Activated T-cell treated with anti-CD3 and anti-CD28 coated beads for 4 hours (primary cell): ENCODE measurements at regions not wholly inside any gene's neighbourhood (a gene's known extent, or its start where the extent isn't known, plus 50 kb on each side); places are given as distances from the start of the nearest gene placed in this dataset.

Experiments
- DNase-seq: peaks from one replicate; pipeline ENCODE4 v3.0.0-alpha.2; 2020

DNA sequence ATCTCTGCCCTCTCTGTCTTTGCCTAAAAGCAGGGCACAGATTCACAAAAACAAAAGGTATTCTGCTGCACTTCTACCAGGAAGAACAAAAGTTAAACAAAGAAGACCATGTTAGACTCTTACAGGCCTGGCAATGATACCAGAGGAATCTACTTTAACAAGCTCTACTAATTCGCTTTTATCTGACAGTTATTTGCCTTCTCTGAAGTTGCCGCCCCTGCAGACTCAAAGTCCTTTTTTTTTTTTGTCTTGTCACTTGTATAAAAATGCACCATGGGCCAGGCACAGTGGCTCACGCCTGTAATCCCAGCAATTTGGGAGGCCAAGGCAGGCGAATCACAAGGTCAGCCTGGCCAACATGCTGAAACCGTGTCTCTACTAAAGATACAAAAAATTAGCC, 176.5 kb upstream of the UBL3 start:
- no peak for DNase-seq

DNA sequence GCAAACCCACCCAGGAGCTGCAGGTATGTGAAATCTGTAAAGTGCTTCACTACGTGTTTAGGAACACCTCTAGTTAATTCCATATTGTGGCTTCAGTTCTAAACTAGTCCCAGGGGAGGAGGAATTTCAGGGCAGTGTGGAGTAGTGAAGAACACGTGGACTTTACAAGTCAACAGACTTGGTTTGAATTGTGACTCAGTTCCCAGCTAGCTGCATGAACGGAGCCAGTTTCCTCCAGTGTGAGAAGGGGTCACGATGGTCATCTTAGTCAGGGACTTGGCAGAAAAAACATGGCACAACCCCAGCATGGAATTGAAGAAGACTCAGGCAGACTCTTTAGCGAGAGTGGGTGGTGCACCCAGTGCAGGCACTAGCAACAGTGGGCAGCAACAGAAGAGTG, 175.7 kb upstream of the UBL3 start:
- no peak for DNase-seq

DNA sequence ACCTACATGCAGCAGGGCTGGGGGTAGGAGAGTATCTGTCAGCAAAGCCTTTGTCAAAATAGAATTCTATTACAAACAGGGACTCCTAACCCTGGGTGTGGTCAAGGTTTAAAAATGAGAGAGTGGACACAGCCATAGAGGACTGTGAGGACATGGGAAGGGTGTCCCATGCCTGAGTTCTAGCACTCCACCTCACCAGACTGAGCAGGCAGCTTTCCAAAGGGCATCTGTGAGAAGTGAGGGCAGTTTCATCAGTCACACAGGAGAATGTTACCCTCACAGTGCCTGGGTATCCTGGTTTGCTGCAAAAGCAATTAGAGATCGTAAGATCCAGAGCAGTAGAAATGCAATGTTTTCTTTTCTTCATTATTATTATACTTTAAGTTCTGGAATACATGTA, 174.9 kb upstream of the UBL3 start:
- DNase-seq: no peak

DNA sequence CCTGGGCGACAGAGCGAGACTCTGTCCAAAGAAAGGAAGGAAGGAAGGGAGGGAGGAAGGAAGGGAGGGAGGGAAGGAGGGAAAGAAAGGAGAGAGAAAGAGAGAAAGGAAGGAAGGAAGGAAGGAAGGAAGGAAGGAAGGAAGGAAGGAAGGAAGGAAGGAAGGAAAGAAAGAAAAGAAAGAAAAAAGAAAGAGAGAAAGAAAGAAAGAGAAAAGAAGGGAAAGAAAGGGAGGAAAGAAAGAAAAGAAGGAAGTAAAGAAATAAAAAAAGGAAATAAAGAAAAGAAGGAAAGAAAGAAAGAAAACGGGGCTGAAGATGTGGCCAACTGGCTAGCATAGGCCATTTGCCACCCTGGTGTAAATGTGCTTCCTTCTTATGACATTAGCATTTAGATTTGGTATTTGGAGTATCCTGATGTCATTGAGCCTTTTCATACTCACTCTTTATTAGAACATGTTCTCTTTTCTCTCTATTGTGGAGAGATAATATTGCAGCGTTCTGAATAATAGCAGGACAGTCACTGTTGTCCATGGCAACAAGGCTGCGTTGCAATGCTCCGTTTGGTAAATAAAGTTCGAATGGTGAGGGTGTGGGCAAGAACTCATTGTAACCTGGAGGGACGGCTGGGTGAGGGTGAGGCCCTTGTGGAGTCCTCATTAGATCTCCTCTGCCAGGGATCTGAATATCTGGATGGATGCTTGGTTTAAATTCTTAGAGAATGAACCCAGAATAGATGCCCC, 173.9 kb upstream of the UBL3 start:
- DNase-seq: no peak

DNA sequence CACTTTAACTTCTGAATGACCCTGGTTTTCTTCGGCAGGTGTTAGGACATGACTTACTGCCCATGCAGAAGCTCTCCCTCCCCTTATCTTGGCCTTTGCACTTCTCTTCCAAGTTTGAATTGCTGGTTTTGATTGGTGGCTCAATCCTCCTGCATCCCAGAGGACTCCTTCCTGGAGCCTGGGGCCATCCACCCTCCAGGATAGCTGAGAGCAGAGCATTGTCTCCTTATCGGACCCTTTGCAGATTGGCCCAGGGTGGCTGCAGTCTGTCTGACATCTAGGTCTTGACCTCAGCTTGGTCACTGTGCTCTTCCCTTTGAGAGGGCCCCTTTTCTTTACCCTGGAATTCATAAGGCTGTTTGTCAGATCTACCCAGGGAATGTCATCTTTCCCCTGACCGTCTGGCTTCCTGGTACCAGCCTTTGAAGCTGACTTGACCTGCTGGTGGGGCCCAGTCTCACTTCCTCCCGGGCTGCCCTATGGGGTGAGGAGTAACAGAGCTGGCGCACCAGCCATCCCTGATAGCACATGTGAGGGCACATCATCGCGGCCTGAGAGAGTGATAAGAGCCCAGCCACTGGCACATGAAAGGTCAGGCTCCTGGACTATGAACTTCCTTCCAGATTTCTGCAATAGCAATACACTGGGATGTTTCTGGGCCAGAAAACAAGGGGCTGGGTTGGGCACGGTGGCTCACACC, 172.9 kb upstream of the UBL3 start:
- DNase-seq: no peak

DNA sequence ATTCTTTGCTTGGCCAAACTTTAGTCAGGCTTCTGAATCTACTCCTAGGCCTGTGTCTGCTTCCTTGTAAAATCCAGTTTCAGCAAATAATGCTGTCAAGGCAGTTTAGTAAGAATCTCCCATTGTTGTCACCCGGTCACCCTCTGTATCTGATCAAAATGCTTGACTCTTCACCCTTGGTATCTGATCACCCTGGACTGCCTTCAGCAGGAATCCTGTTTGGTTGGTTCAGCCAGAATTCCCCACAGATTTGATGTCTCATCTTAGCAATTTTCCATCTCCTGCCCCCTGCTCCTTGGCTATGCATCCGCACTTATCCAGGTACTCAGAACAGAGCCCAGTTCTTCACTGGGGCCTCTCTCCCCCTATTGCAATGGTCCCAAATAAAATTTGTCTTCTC, 172.4 kb upstream of the UBL3 start:
- no peak for DNase-seq

DNA sequence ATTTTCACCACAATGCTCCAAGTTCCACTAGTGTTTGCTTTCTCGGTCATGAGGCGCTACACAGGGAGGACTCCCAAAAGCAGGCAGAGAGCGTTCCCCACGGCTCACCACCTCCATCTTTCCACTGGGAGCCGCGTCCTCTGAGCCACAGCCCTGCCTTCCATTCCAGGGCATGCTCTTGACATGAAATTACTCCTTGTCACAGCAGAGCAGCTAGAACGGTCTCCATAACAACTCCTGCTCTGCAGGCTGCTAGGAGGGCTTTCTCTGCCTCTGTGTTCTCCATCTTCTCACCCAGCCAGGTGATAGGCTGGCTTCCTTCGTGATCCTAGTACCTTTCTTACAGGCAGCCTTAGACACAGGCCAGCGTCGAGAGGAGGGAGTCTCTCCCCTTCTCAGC, 171.8 kb upstream of the UBL3 start:
- no peak for DNase-seq

DNA sequence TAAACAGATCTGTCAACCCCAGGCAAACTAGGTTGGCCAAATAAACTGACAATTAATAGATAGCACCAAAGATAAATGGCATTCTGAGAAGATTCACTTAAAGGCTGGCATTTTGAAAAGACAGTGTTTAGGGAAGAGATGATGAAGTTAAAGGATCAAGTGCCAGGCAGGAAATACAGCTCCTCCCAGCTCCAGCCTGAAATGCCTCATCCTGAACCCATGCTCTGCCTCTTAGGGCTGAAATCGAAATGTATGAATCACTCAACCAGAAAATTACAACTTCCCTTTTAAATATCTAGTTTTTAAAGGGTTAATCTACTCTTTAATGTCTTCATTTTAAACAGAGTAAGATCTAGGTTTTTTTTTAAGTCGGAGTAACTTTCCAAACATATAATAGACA, 171.2 kb upstream of the UBL3 start:
- DNase-seq: no peak

DNA sequence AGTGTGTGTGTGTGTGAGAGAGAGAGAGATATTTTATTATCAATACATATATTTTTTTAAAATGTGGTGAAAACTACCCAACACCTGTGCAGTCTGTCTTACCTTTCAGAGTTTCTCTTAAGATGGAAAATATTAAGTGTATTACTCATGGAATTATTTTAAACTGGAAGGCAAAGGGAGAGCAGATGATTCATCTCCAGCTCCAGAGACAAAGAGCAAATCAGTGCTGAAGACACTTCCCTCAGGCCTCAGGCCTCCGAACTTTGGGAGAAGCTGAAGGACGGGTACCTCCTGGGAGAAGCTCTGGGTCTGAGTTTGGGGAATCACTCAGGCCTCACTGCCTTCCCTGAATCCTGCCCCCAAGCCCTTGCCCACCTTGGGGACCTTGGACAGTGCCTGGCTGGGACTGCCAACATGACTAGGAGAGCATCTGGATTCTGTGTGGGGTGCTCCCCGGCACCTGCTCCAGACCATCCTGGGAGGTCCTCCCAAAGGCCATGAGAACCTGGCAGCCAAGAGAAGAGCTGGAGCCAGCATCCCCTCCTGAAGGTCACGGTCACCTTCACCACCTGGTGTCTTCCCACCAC, 170.4 kb upstream of the UBL3 start:
- no peak for DNase-seq

DNA sequence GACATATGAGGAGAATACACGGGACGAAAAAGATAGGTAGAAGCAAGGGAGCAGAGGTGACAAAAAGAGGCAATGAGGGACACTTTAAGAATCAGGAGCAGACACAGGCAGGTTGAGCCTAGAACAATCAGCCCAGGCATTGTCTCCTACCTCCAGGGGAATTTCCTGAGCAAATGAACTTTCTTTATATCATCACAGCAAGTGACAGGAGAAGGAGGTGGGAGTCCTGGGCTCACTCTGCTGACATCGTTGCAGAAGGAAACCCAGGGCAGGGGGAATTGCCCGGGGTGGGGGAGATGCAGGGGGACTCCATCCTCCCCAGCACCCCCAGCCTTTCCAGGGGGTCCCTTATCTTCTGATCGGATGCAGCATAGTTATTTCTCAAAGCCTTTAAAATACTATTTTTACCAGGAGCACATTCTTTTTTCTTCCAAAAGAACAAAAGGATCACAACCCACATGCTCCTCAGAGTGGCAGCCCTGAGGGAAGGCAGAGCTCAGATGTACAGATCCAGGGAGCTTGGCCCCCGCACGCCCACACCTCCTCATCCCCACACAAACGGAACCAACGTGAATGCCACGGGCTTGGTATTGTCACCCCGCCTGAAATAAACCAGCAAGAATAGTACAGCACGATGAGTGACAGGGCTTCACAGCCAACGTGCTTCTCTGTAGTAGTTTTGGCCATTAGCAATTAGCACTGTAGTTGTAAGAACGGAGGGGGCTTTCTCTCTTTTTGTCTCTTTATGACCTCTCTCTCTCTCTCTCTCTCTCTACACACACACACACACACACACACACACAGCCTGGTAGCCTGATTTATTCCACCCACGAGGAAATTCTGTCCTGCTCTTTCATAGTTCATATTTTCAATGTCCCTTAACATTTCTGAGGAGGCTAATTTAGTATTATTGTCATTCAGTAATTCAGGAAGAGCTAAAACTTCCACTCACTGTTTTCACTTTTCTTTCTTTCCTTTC, 169.5 kb upstream of the UBL3 start:
- DNase-seq: no peak

DNA sequence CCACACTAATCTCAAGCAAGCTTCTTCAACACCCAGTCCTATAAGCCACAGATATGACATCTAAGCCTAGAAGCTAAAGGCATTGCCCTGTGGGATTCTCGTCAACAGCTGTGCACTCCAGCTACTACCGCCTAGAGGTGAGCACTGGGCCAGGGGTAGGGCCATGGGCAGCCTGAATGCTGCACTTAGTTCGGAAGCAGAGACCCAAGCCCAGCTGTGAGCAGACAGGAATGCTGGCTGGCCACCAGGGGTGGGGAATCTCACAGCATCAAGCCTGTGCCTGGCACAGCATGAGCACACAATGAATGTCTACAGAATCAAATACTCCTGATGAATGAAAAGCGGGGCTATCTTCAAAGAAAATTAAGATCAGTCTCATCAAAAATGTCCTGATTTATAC, 167.5 kb upstream of the UBL3 start:
- DNase-seq: no peak

DNA sequence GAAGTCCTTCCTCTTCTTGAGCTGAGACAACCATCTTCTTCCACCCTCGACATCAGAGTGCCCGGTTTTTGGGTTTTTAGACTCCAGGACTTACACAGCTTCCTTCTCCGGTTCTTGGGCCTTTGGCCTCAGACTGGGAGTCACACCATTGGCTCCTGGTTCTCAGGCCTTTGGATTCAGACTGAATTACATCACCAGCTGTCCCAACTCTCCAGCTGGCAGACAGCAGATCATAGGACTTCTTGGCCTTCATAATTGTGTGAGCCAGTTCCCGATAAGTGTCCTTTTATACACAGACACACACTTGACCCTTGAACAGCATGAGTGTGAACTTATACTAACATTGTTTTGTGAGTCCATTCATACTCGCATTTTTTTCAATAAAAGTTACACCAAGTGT, 166.0 kb upstream of the UBL3 start:
- no peak for DNase-seq

DNA sequence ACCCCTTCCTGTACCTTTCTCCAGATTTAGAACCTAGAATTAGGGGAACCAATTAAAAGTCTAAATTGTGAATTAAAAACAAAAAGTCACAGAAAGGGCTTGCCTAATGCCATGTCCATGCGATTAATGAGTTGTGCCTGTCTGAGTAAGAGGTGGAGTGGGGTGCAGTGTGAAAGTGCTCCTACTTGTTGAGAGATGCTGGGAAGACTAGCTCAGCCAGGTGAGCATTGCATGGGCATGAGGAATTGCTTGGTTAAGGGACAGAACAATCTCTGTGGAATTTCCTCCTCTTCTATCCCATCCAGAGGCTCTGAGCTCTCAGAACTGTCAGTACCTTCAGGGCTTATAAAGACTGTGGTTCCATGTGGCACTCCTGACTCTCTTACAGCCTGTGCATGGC, 159.0 kb upstream of the UBL3 start:
- DNase-seq: no peak

DNA sequence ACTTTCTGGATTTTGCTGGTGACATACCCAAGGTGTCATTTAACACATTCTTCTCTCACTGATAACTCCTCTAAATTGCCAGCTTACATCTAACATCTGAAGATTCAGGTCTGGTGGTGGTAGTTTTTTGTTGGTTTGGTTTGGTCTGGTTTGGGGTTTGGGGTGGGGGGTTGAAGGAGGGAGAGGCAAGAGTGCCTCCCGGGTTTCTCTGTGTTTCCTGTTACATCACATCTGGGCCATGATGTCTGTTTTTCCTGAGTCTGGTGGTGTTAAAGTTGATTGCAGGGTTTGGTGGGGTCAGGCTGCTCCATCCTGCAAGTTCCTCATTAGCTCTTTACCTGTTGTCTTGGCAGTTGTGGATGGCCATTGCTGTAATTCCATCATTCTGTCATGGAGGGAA, 155.8 kb upstream of the UBL3 start:
- DNase-seq: no peak

DNA sequence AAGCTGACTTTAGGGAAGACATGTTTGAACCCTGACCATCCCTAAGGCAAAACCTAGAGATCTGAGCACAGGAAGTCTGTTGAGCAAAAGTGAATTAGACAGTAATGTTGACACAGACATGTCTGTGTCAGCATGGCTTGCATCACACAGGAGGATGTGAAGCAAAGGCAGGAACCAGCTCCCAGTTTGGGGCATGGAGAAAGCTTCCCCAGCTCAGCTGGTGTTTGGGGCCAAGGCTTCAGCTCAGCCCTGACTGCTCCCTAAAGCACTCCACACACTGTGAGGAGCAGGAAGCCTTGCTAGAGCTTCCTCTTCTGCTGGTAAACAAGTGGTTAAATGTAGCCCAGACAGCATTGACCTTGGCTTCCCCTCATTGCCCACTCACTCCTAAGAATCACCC, 153.8 kb upstream of the UBL3 start:
- no peak for DNase-seq

DNA sequence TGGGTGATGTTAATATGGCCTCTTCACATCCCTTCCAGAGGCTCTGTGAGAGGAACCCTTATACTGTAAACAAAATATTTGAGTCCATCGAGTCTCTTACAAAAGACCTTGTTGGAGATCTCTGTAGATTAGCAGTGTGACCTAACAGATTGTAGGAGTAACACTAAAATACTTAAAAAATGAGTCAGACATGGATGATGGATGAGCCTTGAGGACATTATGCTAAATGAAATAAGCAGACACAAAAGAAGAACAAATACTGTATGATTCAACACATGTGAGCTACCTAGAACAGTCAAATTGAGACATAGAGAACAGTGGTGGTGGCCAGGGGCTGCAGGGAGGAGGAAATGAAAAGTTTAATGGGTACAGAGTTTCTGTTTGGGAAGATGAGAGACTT, 152.2 kb upstream of the UBL3 start:
- DNase-seq: no peak

DNA sequence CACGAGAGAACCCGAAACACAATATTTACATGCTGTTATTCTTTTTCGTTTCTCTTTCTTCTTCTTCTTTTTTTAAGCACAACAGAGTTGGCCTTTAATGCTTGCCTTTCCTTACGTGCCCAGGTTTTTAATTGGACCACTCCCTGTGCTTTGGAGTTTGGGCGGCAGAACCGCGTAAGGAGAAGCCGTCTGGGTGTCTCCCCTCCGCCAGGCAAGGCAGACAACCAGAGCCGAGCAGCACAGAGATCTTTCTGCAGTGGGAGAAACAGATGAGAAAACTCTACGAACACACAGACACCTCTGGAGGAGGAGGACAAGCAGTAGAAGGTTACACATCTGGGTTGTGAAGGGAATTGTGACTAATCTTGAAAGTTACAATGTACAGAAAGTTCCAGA, 150.0 kb upstream of the UBL3 start:
- no peak for DNase-seq

DNA sequence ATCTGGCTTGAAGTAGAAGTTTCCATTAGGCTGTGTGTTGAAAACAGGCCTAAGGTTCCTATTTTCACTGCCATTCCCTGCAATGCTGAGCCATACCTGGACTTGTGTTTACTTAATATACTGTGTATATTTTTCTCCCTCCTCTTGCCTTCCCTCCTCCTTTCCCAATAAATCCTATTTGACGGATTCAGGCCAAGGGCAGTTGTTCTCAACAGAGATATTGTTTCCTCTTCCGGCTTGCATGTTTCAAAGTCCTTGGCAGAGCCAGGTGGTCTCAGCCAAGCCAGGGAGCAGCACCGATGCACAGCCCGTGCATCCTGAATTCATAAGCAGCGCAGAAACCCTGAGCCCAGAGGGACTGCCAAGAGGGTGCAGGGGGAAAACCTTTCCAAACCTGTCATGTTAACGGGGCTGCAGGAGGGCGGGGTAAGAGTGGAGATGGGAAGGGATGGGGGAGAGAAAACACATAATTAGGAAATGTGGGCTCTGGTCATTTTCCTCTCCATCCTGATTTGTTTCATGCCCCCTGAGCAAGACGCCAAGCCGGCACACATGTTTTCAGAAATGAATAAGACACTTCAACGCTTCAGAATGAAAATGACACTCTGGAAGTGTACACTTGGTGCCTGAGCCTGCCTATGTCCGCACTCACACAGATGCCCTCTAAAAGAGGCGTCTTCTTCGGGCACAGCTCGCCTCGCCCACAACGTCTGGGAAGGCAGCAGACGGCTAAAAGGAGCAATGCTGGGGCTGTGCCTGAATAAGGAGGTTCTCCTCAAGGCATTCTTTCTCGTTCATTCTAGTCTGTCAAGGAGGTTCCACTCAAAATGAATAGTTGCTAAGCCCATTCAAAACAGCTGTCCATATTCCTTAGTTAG, 149.3 kb upstream of the UBL3 start:
- no peak for DNase-seq

DNA sequence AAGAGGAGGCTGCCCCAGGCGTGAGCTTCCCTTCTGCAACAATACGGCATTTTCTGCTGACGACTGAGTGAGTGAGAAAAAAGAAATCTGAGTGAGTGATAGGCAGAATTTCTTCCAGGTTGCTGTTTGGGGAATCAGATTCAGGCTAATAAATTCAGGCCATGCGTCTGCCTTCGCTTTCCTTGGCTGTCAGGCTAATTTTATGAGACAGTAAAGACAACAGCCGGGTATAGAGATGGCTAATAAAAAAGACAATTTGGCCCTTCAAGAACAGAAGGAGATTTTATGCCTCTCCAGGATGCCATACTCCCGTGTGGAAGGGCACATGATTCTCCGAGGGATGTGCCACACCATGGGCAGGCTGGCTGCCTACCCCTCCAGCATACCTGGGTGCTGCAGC, 145.9 kb upstream of the UBL3 start:
- DNase-seq: no peak

DNA sequence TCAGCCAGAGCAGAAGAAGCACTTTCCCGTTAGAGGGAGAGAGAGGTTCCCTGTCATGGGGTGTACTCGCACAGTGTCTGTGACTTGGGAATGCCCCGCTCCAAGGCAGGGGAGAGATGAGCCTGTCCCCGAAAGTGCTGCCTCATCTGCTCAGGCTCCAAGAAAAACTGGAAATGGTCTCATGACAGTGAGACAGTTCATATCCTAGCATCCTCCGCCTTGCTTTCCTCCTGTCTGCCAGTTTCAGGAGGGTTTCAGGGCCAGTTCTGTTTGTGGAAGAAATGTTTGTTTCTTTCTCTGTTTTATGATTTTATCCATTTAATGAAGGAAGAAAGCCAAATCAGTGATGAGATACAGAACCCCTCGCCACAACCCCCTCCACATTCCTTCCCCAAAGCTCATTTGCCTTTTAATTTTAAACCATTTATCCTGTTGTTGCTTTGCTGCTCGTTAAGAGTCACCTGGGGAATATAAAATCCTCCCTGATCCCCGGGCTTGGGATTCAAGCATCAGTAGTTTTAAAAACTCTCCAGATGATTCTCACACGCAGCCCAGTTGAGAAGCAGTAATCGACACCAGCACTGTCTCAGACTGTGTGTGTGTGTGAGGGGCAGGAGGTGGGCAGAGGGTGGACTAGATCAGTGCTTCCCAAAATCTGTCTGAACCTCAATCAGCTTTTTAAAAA, 144.6 kb upstream of the UBL3 start:
- no peak for DNase-seq

DNA sequence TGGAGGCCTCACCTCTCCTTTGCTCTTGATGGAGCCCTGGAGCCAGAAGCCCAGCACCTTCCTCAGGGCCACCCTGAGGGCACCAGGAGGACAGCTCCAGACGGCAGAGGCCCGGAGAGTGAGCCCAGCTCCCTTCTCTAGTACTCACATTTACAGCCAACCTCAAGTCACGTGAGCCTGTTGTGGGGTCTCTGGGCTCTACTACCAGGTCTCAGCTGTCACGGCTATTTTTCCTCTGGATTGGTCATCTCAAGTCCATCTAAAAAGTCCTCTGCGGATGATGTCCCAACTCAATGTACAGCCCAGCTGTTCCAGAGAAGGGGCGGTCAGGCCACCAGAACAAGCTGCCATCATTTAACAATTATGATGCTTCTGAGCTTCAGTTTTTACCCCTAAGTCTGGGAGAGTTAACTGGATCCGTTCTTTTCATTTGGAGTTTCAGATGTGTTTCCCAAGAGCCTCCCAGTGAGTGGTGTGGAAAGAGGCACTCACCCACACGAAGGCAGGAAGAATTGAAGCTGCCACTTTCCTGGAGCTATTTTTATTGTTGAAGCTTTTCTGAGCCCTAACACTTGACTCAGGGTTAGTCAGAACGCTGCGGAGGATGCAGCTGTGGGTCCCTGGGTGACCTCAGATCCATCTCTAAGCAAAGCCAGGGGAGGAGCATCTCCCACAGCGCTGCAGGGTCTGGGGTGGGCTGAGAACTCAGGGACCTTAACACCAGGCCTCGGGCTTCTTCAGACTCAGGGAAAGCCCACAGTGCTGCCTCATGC, 143.5 kb upstream of the UBL3 start:
- DNase-seq: no peak
